GM21423 (cell line): ENCODE measurements at regions not wholly inside any gene's neighbourhood (a gene's known extent, or its start where the extent isn't known, plus 50 kb on each side); places are given as distances from the start of the nearest gene placed in this dataset.

Source experiments
- ATAC-seq: cut with Tn5 transposase; IDR thresholded peaks from one replicate; pipeline ENCODE4 v1.9.1; 2021; ENCODE audit warnings: mild to moderate bottlenecking, moderate library complexity; ENCODE audit not compliant: unreplicated experiment

DNA sequence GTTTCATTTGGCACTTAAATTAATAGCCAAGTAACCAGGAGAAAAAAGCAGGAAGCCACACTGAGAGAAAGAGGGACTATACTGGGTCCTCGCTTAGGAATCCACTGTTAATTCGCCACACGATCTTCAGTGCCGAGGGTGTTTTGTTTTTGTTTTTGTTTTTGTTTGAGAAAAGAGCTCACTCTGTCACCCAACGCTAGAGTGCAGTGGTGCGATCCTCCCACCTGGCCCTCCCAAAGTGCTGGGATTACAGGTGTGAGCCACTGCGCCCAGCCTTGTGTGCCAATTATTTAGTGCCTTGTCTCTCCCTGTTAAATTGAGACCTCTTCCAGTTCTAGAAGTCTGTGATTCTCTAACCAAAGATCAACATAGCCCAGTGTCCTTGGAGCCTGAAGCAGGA lies 53.8 kb upstream of the TPM1 start:
- no peak for ATAC-seq

DNA sequence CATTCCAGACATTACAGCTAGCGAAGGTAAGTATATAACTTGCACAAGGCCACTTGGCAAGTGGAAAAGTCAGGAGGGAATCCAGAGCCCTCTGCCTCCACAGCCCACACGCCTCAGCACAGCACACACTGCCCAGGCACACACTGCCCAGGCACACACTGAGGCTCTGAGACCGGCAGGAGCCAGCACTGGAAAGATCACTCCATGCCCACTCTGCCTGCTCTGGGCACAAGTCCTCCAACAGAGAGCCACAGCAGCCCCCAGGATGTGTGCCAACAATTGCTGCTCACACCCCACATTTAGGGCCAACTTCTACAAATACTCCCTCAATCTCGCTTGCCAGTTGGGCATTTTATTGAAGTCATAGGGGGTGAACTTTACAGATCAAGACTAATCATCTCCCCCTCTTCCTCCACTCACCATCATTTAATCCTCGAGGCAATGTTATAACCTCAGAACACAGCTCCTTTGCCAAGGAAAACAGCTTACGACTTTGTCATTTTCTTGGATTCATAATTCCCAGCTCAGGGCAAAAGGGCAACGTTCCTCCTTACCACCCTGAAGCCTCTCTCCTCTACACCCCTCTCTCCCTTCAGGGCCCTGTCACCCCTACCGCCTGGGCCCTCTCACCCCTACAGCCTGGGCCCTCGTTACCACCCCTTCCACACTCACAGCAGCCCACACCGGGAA lies 53.0 kb upstream of the TPM1 start:
- ATAC-seq = no peak

DNA sequence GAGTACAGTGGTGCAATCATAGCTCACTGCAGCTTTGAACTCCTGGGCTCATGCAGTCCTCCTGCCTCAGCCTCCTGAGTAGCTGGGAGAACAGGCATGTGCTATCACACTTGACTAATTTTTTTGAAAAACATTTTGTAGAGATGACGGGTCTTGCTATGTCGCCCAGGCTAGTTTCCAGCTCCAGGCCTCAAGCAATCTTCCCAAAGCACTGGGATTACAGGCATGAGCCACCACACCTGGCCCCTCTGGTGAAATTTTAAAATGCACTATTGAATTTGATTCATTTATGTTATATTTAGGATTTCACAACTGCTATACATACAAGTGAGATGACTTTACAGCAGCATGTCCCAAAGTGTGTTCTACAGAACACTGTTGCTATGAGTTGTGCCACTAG lies 50.8 kb upstream of the TPM1 start:
- no peak for ATAC-seq

GRCh38 chr15:62992302-62992701 lies 50.2 kb upstream of the TPM1 start:
- ATAC-seq = no peak
